Activated CD4-positive, alpha-beta T cell treated with anti-CD3 and anti-CD28 coated beads, Interleukin-2, amount 10 ng/mL, durations not matched to agents 7 days and 5 days (primary cell): ENCODE measurements at regions not wholly inside any gene's neighbourhood (a gene's known extent, or its start where the extent isn't known, plus 50 kb on each side); places are given as distances from the start of the nearest gene placed in this dataset.
"Not testable (repeated sequence)": the region's sequence is repeated elsewhere in the genome, so short reads cannot be mapped to it uniquely, and the experiment has no call there.

Source experiments
- CTCF ChIA-PET: fragments of 350-600 bp; sonication (Branson Sonifier 250); formaldehyde crosslinking; loops from one replicate; lab custom pipeline; 2021; ENCODE audit warnings: antibody characterized with exemption; lab: Charles Lee
- POLR2A ChIA-PET: fragments of 350-600 bp; sonication (Branson Sonifier 250); formaldehyde crosslinking; loops from one replicate; lab custom pipeline; 2021; ENCODE audit warnings: antibody characterized with exemption; lab: Charles Lee
- DNase-seq: peaks from one replicate; pipeline ENCODE4 v3.0.0-alpha.2; 2020
- H3K27ac Mint-ChIP-seq: one replicate; pipeline ENCODE4 v1.8.0; 2021; ENCODE audit warnings: mild to moderate bottlenecking, moderate library complexity, mixed read lengths
- H3K27me3 Mint-ChIP-seq: one replicate; pipeline ENCODE4 v1.8.0; 2021; ENCODE audit warnings: mixed read lengths
- H3K36me3 Mint-ChIP-seq: one replicate; pipeline ENCODE4 v1.8.0; 2021; ENCODE audit warnings: low read depth, mixed read lengths
- H3K4me1 Mint-ChIP-seq: one replicate; pipeline ENCODE4 v1.8.0; 2021; ENCODE audit warnings: mixed read lengths
- H3K4me3 Mint-ChIP-seq: one replicate; pipeline ENCODE4 v1.8.0; 2021; ENCODE audit warnings: mild to moderate bottlenecking, moderate library complexity, mixed read lengths
- H3K9me3 Mint-ChIP-seq: one replicate; pipeline ENCODE4 v1.8.0; 2021; ENCODE audit warnings: mixed read lengths

DNA sequence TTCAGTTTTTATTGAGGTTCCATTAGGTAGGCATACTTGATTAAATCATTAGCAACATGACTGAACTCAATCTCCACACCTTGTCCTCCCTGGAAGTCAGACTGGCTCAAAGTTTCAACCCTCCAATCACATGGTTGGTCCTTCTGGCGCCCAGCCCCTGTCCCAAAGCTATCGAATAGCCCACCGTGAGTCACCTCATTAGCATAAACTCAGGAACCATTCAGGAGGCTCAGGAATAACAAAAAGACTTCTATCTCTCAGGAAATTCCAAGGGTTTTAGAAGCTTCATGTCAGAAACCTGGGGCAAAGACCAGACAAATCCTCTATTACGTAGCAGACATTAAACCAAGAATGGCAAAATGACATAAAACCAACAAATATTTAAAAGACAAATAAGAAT lies 78.6 kb downstream of the RGS2 start:
- H3K36me3 Mint-ChIP-seq, result no peaks in the 10 kb centered on the region
- no peak overlapping the region for H3K4me3 Mint-ChIP-seq
- H3K27me3 Mint-ChIP-seq, result no peaks in the 10 kb centered on the region
- H3K4me1 Mint-ChIP-seq, result peaks cover 6% of the 10 kb centered on the region
- POLR2A ChIA-PET, result no interaction called here
- CTCF ChIA-PET, result no interaction called here
- H3K27ac Mint-ChIP-seq, result no peak overlapping the region
- no peak for DNase-seq
- peaks cover 2% of the 10 kb centered on the region for H3K9me3 Mint-ChIP-seq

- no peak for DNase-seq
- CTCF ChIA-PET, result no interaction called here
Measured at GRCh38 chr1:192888574-192888973, 79.7 kb downstream of the RGS2 start.

GRCh38 chr1:192889082-192889481 lies 80.2 kb downstream of the RGS2 start:
- peaks cover 2% of the 10 kb centered on the region for H3K9me3 Mint-ChIP-seq
- no peaks in the 10 kb centered on the region for H3K36me3 Mint-ChIP-seq
- H3K27me3 Mint-ChIP-seq, result no peaks in the 10 kb centered on the region
- no peak for DNase-seq
- peaks cover 6% of the 10 kb centered on the region for H3K4me1 Mint-ChIP-seq
- H3K4me3 Mint-ChIP-seq, result no peak overlapping the region
- ChIA-PET POLR2A (no interaction called here), CTCF (no interaction called here)
- no peak overlapping the region for H3K27ac Mint-ChIP-seq

More at GRCh38 chr1:192888574-192888973, 79.7 kb downstream of the RGS2 start:
- Mint-ChIP-seq H3K9me3 (peaks cover 2% of the 10 kb centered on the region), H3K4me3 (no peak overlapping the region), H3K36me3 (no peaks in the 10 kb centered on the region), H3K27ac (no peak overlapping the region), H3K4me1 (peaks cover 6% of the 10 kb centered on the region), H3K27me3 (no peaks in the 10 kb centered on the region)
- POLR2A ChIA-PET, result no interaction called here

DNA sequence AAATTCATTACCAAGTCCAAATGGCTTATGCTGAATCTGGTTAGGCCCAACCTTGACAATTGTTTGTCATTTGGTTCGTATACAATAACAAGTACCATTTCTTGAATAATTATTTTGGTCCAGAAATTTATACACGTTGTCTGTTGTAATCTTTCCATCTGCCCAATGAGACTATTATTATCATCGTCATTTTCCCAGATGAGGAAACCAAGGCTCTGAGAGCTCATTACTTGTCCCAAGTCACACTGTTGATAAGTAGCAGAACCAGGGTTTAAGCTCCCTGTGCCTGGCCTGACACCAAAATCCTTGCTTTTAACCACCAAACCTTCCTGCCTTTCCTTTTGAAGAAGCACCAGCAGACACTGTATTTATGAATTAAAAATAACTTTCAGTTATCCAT lies 81.3 kb downstream of the RGS2 start:
- Mint-ChIP-seq H3K27me3 (no peaks in the 10 kb centered on the region), H3K9me3 (peaks cover 2% of the 10 kb centered on the region), H3K4me3 (no peak overlapping the region), H3K36me3 (no peaks in the 10 kb centered on the region), H3K4me1 (peaks cover 6% of the 10 kb centered on the region), H3K27ac (no peak overlapping the region)
- POLR2A ChIA-PET, result no interaction called here
- CTCF ChIA-PET, result no interaction called here
- DNase-seq, result no peak

DNA sequence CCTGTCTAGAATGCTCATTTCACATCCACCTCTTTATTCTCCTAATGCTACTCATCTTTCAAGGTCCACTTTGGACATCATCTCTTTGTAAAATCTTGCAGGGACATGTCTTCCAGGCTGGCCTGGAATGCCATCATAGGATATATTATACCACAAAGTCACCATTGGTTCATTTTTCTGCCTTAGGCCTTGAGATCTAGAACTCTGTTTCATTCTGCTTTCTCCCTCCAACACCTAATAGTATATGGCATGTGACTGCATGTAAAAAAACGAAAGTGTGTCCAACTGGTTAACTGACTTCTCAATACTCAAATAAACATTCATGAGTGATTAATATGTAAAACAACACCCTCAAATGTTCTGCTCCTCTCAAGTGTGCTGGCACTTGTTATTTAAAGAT lies 84.1 kb downstream of the RGS2 start:
- H3K9me3 Mint-ChIP-seq, result no peaks in the 10 kb centered on the region
- no peaks in the 10 kb centered on the region for H3K27me3 Mint-ChIP-seq
- ChIA-PET CTCF (no interaction called here), POLR2A (interaction anchor here (0.7 kb wide), 1 partner anchor 21 kb away, joined by 7 read pairs; no protein-coding TSS in a partner anchor)
- H3K4me3 Mint-ChIP-seq, result no peak overlapping the region
- H3K4me1 Mint-ChIP-seq, result no peaks in the 10 kb centered on the region
- DNase-seq, result no peak
- no peak overlapping the region for H3K27ac Mint-ChIP-seq
- H3K36me3 Mint-ChIP-seq, result no peaks in the 10 kb centered on the region

DNA sequence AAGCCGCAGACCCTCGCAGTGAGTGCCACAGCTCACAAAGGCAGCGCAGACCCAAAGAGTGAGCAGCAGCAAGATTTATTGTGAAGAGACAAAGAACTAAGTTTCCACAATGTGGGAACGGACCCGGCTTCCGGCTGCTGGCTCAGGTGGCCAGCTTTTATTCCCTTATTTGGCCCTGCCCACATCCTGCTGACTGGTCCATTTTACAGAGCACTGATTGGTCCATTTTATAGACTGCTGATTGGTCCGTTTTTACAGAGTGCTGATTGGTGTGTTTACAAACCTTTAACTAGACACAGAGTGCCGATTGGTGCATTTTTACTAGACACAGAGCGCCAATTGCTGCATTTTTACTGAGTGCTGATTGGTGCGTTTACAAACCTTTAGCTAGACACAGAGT lies 86.6 kb downstream of the RGS2 start:
- H3K36me3 Mint-ChIP-seq, H3K4me1 Mint-ChIP-seq, H3K9me3 Mint-ChIP-seq, H3K27me3 Mint-ChIP-seq, H3K27ac Mint-ChIP-seq, CTCF ChIA-PET, DNase-seq, POLR2A ChIA-PET, H3K4me3 Mint-ChIP-seq: not testable (repeated sequence)

- no peaks in the 10 kb centered on the region for H3K9me3 Mint-ChIP-seq
- H3K27ac Mint-ChIP-seq, result no peak overlapping the region
- ChIA-PET POLR2A (no interaction called here), CTCF (no interaction called here)
- no peak for DNase-seq
- no peaks in the 10 kb centered on the region for H3K36me3 Mint-ChIP-seq
- no peak overlapping the region for H3K4me3 Mint-ChIP-seq
- no peaks in the 10 kb centered on the region for H3K4me1 Mint-ChIP-seq
- no peaks in the 10 kb centered on the region for H3K27me3 Mint-ChIP-seq
Measured at GRCh38 chr1:192896376-192896775, 87.5 kb downstream of the RGS2 start.

- no peaks in the 10 kb centered on the region for H3K36me3 Mint-ChIP-seq
- ChIA-PET CTCF (no interaction called here), POLR2A (no interaction called here)
- no peaks in the 10 kb centered on the region for H3K9me3 Mint-ChIP-seq
- H3K4me3 Mint-ChIP-seq, result no peak overlapping the region
- H3K27me3 Mint-ChIP-seq, result peaks cover 2% of the 10 kb centered on the region
- no peak overlapping the region for H3K27ac Mint-ChIP-seq
- H3K4me1 Mint-ChIP-seq, result peaks cover 6% of the 10 kb centered on the region
- no peak for DNase-seq
Measured at GRCh38 chr1:192901500-192901899, 92.7 kb downstream of the RGS2 start.

- peaks cover 2% of the 10 kb centered on the region for H3K27me3 Mint-ChIP-seq
- no peak overlapping the region for H3K27ac Mint-ChIP-seq
- no peak overlapping the region for H3K4me3 Mint-ChIP-seq
- DNase-seq, result no peak
- no peaks in the 10 kb centered on the region for H3K9me3 Mint-ChIP-seq
- peaks cover 6% of the 10 kb centered on the region for H3K4me1 Mint-ChIP-seq
- ChIA-PET POLR2A (no interaction called here), CTCF (no interaction called here)
- H3K36me3 Mint-ChIP-seq, result no peaks in the 10 kb centered on the region
Measured at GRCh38 chr1:192903142-192903541, 94.3 kb downstream of the RGS2 start.

DNA sequence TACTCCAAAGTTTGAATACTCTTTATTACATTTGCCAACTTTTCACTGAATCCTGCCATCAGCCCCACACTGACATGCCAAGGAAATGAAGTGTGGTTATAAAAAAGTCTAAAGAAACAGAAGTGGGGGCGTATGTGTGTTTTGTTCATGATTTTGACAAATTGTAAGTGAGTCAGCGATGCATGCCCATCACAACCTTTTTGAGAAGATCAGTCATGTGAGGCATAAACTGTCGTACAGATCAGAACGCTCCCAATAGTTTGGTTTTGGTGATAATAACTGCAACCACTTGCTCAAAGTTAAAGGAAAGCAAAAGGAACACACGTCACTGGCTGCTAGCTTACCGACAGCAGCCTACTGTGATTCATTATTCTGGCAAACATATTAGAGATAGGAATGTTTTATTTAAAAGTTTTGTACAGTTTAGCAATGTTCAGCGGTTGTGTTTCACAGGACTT lies 95.6 kb downstream of the RGS2 start:
- CTCF ChIA-PET, result no interaction called here
- peaks cover 2% of the 10 kb centered on the region for H3K27me3 Mint-ChIP-seq
- H3K36me3 Mint-ChIP-seq, result no peaks in the 10 kb centered on the region
- no peak for DNase-seq
- no peaks in the 10 kb centered on the region for H3K9me3 Mint-ChIP-seq
- H3K4me1 Mint-ChIP-seq, result peaks cover 6% of the 10 kb centered on the region
- no peak overlapping the region for H3K27ac Mint-ChIP-seq
- POLR2A ChIA-PET, result no interaction called here
- no peak overlapping the region for H3K4me3 Mint-ChIP-seq

- Mint-ChIP-seq H3K27me3 (peaks cover 2% of the 10 kb centered on the region), H3K36me3 (no peaks in the 10 kb centered on the region), H3K4me3 (no peak overlapping the region), H3K27ac (no peak overlapping the region), H3K4me1 (peaks cover 6% of the 10 kb centered on the region), H3K9me3 (no peaks in the 10 kb centered on the region)
- DNase-seq, result no peak
- ChIA-PET CTCF (no interaction called here), POLR2A (no interaction called here)
Measured at GRCh38 chr1:192905049-192905448, 96.2 kb downstream of the RGS2 start.

DNA sequence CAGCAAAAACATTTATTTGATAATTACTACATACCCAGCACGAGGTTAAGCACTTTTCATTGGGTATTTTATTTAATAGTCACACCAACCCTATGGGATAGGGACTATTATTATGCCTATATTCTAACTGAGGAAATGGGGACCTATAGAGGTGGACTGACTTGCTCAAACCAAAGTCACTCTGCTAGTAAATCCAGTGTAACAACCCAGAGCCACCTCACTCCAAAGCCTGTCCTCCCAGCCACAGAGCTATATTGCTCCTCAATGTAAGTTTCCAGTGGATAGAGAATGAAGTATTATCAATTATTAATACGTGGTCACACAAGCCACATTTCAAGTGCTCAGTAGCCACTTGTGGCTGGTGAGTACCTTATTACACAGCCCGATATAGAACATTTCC lies 97.5 kb downstream of the RGS2 start:
- H3K4me1 Mint-ChIP-seq, result peaks cover 6% of the 10 kb centered on the region
- H3K9me3 Mint-ChIP-seq, result no peaks in the 10 kb centered on the region
- peaks cover 2% of the 10 kb centered on the region for H3K27me3 Mint-ChIP-seq
- ChIA-PET POLR2A (no interaction called here), CTCF (interaction anchor here (1.1 to 1.8 kb wide), 2 partner anchors 11 to 99 kb away, joined by 3 to 5 read pairs; no protein-coding TSS in a partner anchor)
- H3K27ac Mint-ChIP-seq, result no peak overlapping the region
- no peak for DNase-seq
- no peaks in the 10 kb centered on the region for H3K36me3 Mint-ChIP-seq
- no peak overlapping the region for H3K4me3 Mint-ChIP-seq

GRCh38 chr1:192907545-192908243 lies 98.9 kb downstream of the RGS2 start:
- Mint-ChIP-seq H3K27me3 (no peaks in the 10 kb centered on the region), H3K27ac (no peak overlapping the region), H3K36me3 (no peaks in the 10 kb centered on the region), H3K4me3 (no peak overlapping the region), H3K9me3 (no peaks in the 10 kb centered on the region), H3K4me1 (peaks cover 6% of the 10 kb centered on the region)
- DNase-seq, result no peak
- CTCF ChIA-PET, result interaction anchor here (1.1 to 1.8 kb wide), 2 partner anchors 10 to 100 kb away, joined by 3 to 5 read pairs; no protein-coding TSS in a partner anchor
- POLR2A ChIA-PET, result interaction anchor here (0.6 kb wide), 1 partner anchor 50 kb away, joined by 3 read pairs; no protein-coding TSS in a partner anchor
